GM12872 (cell line): ENCODE measurements at regions not wholly inside any gene's neighbourhood (a gene's known extent, or its start where the extent isn't known, plus 50 kb on each side); places are given as distances from the start of the nearest gene placed in this dataset.

ENCODE experiments used
- TF ChIP-seq, protein P1 (sequence below): IDR thresholded peaks from 3 replicates; pipeline ENCODE4 v1.5.1; 2011; ENCODE audit warnings: low read depth, mild to moderate bottlenecking, low read length, moderate library complexity; ENCODE audit not compliant: insufficient read depth

DNA sequence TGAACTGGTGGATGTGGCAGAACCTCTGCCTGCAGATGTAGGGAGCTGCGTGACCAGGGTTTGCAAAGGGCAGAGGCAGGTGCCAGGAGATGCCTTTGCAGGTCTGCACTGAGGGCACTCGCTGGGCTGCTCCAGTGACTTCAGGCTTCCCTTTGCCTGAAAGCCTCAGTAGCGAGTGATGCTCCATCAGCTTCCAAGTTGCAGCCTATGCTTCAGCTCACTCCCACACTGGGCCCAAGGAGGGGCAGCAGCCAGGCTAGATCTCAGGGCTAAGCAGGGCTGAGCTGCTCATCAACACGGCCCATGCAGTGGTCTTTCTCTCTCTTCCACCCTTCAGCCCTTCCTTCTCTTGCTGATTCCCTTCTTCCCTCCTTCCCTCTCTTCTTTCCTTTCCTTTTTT lies 78.3 kb upstream of the RGMA start:
- TF ChIP-seq, protein P1, sequence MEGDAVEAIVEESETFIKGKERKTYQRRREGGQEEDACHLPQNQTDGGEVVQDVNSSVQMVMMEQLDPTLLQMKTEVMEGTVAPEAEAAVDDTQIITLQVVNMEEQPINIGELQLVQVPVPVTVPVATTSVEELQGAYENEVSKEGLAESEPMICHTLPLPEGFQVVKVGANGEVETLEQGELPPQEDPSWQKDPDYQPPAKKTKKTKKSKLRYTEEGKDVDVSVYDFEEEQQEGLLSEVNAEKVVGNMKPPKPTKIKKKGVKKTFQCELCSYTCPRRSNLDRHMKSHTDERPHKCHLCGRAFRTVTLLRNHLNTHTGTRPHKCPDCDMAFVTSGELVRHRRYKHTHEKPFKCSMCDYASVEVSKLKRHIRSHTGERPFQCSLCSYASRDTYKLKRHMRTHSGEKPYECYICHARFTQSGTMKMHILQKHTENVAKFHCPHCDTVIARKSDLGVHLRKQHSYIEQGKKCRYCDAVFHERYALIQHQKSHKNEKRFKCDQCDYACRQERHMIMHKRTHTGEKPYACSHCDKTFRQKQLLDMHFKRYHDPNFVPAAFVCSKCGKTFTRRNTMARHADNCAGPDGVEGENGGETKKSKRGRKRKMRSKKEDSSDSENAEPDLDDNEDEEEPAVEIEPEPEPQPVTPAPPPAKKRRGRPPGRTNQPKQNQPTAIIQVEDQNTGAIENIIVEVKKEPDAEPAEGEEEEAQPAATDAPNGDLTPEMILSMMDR = no peak

DNA sequence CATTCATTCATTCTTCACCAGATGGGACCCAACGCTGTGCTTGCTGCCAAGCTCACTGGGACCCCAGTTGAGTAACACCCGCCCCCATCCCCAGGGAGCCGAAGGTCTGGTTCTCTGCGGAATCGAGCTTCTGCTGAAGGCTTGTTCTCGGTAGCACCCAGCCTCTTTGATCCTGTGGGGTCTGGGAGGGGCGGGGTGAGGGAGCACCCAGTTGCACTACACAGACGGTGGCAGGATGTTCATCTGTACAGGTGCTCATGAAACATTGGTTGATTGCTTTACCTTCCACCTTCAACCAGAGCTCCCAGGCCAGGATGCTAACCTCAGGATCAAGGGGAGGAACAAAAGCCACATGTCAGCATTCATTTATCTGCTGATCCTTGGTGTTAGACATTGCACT lies 77.7 kb upstream of the RGMA start:
- TF ChIP-seq, protein P1 = no peak

DNA sequence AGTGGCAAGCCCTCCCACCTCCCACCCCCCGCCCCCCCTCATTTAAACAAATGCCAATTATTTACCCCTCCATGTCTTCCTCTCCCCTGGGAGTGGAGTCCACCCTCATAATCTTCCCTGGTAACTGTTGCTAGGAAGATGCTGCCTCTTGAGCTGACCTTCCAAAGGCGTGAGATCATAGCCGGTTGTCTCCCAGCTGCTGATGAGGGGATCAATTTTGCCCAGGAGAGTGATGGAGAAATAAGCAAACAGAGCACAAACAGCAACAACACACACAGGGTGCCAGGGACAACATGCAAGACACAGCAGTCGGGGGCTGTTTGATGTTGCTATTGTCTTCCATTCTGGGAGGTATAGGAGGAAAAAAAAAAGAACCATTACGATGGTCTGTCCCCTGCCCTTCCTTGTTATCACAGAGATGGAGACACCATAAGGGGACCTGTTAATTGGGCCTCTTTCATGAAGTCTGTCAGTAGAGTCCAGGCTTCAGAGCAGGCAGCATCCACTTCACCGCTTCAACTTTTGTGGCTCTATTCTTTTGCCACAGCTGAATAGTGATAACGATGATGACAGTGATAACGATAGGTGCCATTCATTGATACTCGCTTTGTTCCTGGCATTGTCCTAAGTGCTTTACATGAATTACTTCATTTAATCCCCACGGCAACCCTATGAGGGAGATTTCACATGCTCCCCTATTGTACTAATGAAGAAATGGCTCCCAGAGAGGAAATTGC lies 76.9 kb upstream of the RGMA start:
- TF ChIP-seq, protein P1 = no peak

DNA sequence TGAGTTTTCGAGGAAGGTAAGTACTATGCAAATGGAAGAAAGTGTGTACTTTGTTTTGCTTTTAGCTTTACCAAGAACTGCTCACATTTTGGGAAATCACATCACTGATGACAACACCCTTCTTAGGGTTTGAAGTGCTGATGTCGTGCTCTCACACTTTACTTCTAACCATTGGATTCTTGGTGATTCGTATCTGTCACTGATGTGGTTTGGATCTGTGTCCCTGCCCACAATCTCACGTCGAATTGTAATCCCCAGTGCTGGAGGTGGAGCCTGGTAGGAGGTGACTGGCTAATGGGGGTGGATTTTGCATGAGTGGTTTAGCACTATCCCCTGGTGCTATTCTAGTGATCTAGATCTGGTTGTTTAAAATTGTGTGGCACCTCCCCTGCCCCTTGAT lies 75.4 kb upstream of the RGMA start:
- TF ChIP-seq, protein P1 = no peak

DNA sequence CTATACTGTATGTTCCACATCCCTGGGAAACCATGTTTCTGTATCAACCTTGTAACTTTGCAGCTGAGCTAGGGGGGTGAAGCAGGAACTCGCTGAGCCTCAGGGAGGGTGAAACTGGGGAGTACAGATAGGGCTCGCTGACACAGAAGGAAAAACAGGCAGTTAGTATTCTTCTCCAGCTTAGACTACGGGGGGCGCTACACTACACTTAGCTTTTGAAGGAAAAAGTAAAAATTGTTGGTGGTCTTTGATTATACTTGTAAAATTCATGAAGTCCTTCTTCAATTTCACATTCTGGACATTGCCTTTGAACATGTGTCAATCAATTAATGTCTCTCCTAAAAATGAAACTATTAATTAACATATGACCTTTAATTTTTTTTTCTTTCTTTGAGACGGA lies 73.5 kb upstream of the RGMA start:
- TF ChIP-seq, protein P1 = 0 out of 3 replicates have a peak, but pooled peaks have one; percentile 3

DNA sequence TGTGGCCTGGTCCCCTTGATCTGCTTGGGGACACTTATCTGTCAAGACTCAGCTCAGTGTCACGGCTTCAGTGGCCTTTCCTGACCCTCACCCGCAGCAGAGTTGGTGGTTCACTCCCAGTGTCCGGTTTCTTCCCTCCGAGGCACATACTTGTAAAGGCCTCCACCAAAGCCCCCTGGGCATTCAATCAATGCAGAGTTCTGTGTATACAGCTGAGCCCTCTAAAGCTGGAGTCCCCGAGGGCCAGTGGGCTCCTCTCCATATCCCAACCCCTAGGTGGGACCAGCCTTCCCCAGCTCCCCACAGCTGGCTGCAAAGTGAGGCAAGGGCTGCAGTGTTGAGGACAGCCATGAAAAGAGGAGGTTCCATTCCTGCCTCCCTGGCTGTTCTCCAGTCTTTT lies 70.9 kb upstream of the RGMA start:
- TF ChIP-seq, protein P1 = no peak

DNA sequence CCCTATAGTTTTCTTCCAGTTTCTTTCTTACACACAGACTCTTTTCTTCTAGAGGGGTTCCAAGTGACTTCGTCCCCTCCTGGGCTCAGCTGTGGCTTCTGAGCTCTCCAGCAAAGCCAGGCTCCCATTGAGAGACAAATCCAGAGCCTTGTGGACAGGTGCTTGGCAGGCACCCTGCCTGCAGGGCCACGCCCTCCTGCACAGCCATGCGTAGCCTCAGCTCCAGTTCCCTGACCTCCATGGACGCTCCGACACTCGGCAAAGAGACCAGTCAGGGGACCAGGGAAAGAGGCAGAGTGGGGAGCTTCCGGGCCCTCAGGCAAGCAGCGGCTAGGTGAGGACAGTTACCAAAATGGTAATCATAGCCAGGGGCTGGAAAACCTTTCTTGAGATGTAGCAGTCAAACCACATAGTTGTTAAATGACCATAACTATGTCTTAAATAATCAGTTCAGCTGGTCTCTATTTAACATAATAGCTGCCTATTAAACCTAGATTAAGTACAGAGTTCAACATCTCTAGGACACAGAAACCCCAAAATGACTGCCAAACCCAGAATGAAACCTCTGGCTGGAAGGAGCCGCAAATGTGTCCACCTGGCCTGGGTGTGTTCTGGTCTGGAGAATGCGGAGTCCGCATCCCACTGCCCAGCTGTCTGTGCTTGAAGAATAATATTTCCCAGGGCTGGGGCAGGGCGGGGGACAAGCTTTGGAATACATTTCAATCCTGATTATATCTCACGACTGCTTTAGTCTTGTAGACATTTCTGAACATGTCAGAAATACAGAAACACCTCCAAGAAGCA lies 69.3 kb upstream of the RGMA start:
- TF ChIP-seq, protein P1 = no peak
